ENCODE measurements at regions not wholly inside any gene's neighbourhood (a gene's known extent, or its start where the extent isn't known, plus 50 kb on each side); places are given as distances from the start of the nearest gene placed in this dataset.

- no peaks in the 10 kb centered on the region for H3K4me1 Mint-ChIP-seq
- Histone ChIP-seq H3K4me3 (no peak overlapping the region), H3K79me2 (replicated peaks; ENCODE audit: insufficient read depth) (no peaks in the 10 kb centered on the region), H3K4me2 (no peak overlapping the region), H3K27ac (ENCODE audit: low read depth) (no peak overlapping the region), H3K4me1 (ENCODE audit: insufficient read depth) (no peaks in the 10 kb centered on the region; the same call in 1 of the 2 replicates), H3K27me3 (ENCODE audit: insufficient read depth) (no peaks in the 10 kb centered on the region), H2AFZ (no peak overlapping the region), H4K20me1 (replicated peaks; ENCODE audit: insufficient read depth) (no peaks in the 10 kb centered on the region), H3K36me3 (ENCODE audit: insufficient read depth) (no peaks in the 10 kb centered on the region), H3F3A (replicated peaks; ENCODE audit: low read depth) (no peaks in the 10 kb centered on the region), H3K9me2 (ENCODE audit: insufficient read depth) (peaks cover 6% of the 10 kb centered on the region; the same call in 1 of the 2 replicates)
- peaks cover 2% of the 10 kb centered on the region for H3K27me3 Mint-ChIP-seq (ENCODE audit: insufficient read depth, low read depth, poor library complexity)
- H3K27ac Mint-ChIP-seq = no peak overlapping the region
- DNase-seq (ENCODE audit: low spot score) = no peak
- peaks cover 3% of the 10 kb centered on the region; the same call in 2 of the 3 replicates for H3K9me3 Mint-ChIP-seq
- no peak overlapping the region for H3K4me3 Mint-ChIP-seq
- no peaks in the 10 kb centered on the region; the same call in 2 of the 3 replicates for H3K36me3 Mint-ChIP-seq (ENCODE audit: low read depth)
- no peak for ATAC-seq
- TF ChIP-seq CTCF (conservative IDR thresholded peaks at IDR 0.05; ENCODE audit: low read depth in 2 of 2) = no peak
- no peak for TF ChIP-seq JUNB (IDR thresholded peaks at IDR 0.05; ENCODE audit: unreplicated experiment)
- no peak for TF ChIP-seq ZNF114 (CRISPR knock-in tag; IDR thresholded peaks at IDR 0.05)
- no peak for TF ChIP-seq EZH2 (IDR thresholded peaks at IDR 0.05; ENCODE audit: low read depth, unreplicated experiment)
- TF ChIP-seq EZH2phosphoT487 (IDR thresholded peaks at IDR 0.05; ENCODE audit: unreplicated experiment) = no peak
- no peak for TF ChIP-seq NANOG (IDR thresholded peaks at IDR 0.05; ENCODE audit: borderline replicate concordance)
- TF ChIP-seq STAT1 (IDR thresholded peaks at IDR 0.05; ENCODE audit: unreplicated experiment) = no peak
- TF ChIP-seq ZNF331 (CRISPR knock-in tag; IDR thresholded peaks at IDR 0.05; ENCODE audit: low read depth) = no peak
Observed at GRCh38 chr18:73880387-73880786, 267.2 kb downstream of the FBXO15 start.

GRCh38 chr18:73879766-73880165 lies 267.9 kb downstream of the FBXO15 start:
- Mint-ChIP-seq H3K27ac (no peak overlapping the region), H3K4me3 (no peak overlapping the region), H3K36me3 (ENCODE audit: low read depth) (no peaks in the 10 kb centered on the region; the same call in 2 of the 3 replicates), H3K4me1 (no peaks in the 10 kb centered on the region), H3K27me3 (ENCODE audit: insufficient read depth, low read depth, poor library complexity) (peaks cover 2% of the 10 kb centered on the region), H3K9me3 (peaks cover 3% of the 10 kb centered on the region; the same call in 2 of the 3 replicates)
- no peaks in the 10 kb centered on the region for H3K36me3 ChIP-seq (ENCODE audit: insufficient read depth)
- DNase-seq (ENCODE audit: low spot score) (no peak), ATAC-seq (no peak)
- no peak overlapping the region for H3K4me2 ChIP-seq
- no peaks in the 10 kb centered on the region for H3K4me1 ChIP-seq (ENCODE audit: insufficient read depth)
- H3K9me2 ChIP-seq (ENCODE audit: insufficient read depth) = peaks cover 6% of the 10 kb centered on the region; the same call in 1 of the 2 replicates
- H2AFZ ChIP-seq = no peak overlapping the region
- H3K79me2 ChIP-seq (replicated peaks; ENCODE audit: insufficient read depth) = no peaks in the 10 kb centered on the region
- H3K27ac ChIP-seq (ENCODE audit: low read depth) = no peak overlapping the region
- no peak overlapping the region for H3K4me3 ChIP-seq
- no peaks in the 10 kb centered on the region for H4K20me1 ChIP-seq (replicated peaks; ENCODE audit: insufficient read depth)
- H3K27me3 ChIP-seq (ENCODE audit: insufficient read depth) = no peaks in the 10 kb centered on the region
- H3F3A ChIP-seq (replicated peaks; ENCODE audit: low read depth) = no peaks in the 10 kb centered on the region
- TF ChIP-seq CTCF (conservative IDR thresholded peaks at IDR 0.05; ENCODE audit: low read depth in 2 of 2) (no peak), JUNB (IDR thresholded peaks at IDR 0.05; ENCODE audit: unreplicated experiment) (no peak), ZNF462 (CRISPR knock-in tag; IDR thresholded peaks at IDR 0.05) (no peak), STAT1 (IDR thresholded peaks at IDR 0.05; ENCODE audit: unreplicated experiment) (no peak), EZH2phosphoT487 (IDR thresholded peaks at IDR 0.05; ENCODE audit: unreplicated experiment) (no peak), ETS1 (IDR thresholded peaks at IDR 0.05) (no peak)

Measured in GM23338 (cell line).